ENCODE measurements at regions not wholly inside any gene's neighbourhood (a gene's known extent, or its start where the extent isn't known, plus 50 kb on each side); places are given as distances from the start of the nearest gene placed in this dataset.
"Not testable (repeated sequence)": the region's sequence is repeated elsewhere in the genome, so short reads cannot be mapped to it uniquely, and the experiment has no call there.

- no peak for DNase-seq (ENCODE audit: low read depth in 2 of 2)
Observed at GRCh38 chr5:30498972-30499371, 694.5 kb upstream of the CDH6 start.

GRCh38 chr5:30498509-30498908 lies 695.0 kb upstream of the CDH6 start:
- DNase-seq (ENCODE audit: low read depth in 2 of 2): not testable (repeated sequence)

GRCh38 chr5:30494113-30494512 lies 699.4 kb upstream of the CDH6 start:
- DNase-seq (ENCODE audit: low read depth in 2 of 2): not testable (repeated sequence)

GRCh38 chr5:30479104-30479503 lies 714.4 kb upstream of the CDH6 start:
- DNase-seq (ENCODE audit: low read depth in 2 of 2): no peak

- no peak for DNase-seq (ENCODE audit: low read depth in 2 of 2)
Observed at GRCh38 chr5:30475429-30475828, 718.1 kb upstream of the CDH6 start.

- no peak for DNase-seq (ENCODE audit: low read depth in 2 of 2)
Observed at GRCh38 chr5:30469691-30470090, 723.8 kb upstream of the CDH6 start.

GRCh38 chr5:30458681-30459080 lies 734.8 kb upstream of the CDH6 start:
- DNase-seq (ENCODE audit: low read depth in 2 of 2): no peak

GRCh38 chr5:30455484-30455883 lies 738.0 kb upstream of the CDH6 start:
- not testable (repeated sequence) for DNase-seq (ENCODE audit: low read depth in 2 of 2)

GRCh38 chr5:30453168-30453567 lies 740.3 kb upstream of the CDH6 start:
- no peak for DNase-seq (ENCODE audit: low read depth in 2 of 2)

GRCh38 chr5:30450153-30450552 lies 743.3 kb upstream of the CDH6 start:
- no peak for DNase-seq (ENCODE audit: low read depth in 2 of 2)

GRCh38 chr5:30447431-30447830 lies 746.1 kb upstream of the CDH6 start:
- DNase-seq (ENCODE audit: low read depth in 2 of 2): no peak

GRCh38 chr5:30446456-30446855 lies 747.0 kb upstream of the CDH6 start:
- DNase-seq (ENCODE audit: low read depth in 2 of 2): no peak

- DNase-seq (ENCODE audit: low read depth in 2 of 2): no peak
Observed at GRCh38 chr5:30438785-30439184, 754.7 kb upstream of the CDH6 start.

- no peak for DNase-seq (ENCODE audit: low read depth in 2 of 2)
Observed at GRCh38 chr5:30436691-30437090, 756.8 kb upstream of the CDH6 start.

- DNase-seq (ENCODE audit: low read depth in 2 of 2): not testable (repeated sequence)
Observed at GRCh38 chr5:30428866-30429407, 764.5 kb upstream of the CDH6 start.

GRCh38 chr5:30414078-30414477 lies 779.4 kb upstream of the CDH6 start:
- no peak for DNase-seq (ENCODE audit: low read depth in 2 of 2)

- no peak for DNase-seq (ENCODE audit: low read depth in 2 of 2)
Observed at GRCh38 chr5:30413540-30413939, 779.9 kb upstream of the CDH6 start.

- DNase-seq (ENCODE audit: low read depth in 2 of 2): no peak
Observed at GRCh38 chr5:30405821-30406220, 787.7 kb upstream of the CDH6 start.

GRCh38 chr5:30401479-30402058 lies 791.9 kb upstream of the CDH6 start:
- no peak for DNase-seq (ENCODE audit: low read depth in 2 of 2)

- no peak for DNase-seq (ENCODE audit: low read depth in 2 of 2)
Observed at GRCh38 chr5:30398423-30398822, 795.1 kb upstream of the CDH6 start.

GRCh38 chr5:30392897-30393296 lies 800.6 kb upstream of the CDH6 start:
- no peak for DNase-seq (ENCODE audit: low read depth in 2 of 2)

- no peak for DNase-seq (ENCODE audit: low read depth in 2 of 2)
Observed at GRCh38 chr5:30390095-30390494, 803.4 kb upstream of the CDH6 start.

- DNase-seq (ENCODE audit: low read depth in 2 of 2): no peak
Observed at GRCh38 chr5:30387974-30388632, 805.4 kb upstream of the CDH6 start.
